HepG2 (cell line): ENCODE measurements at regions not wholly inside any gene's neighbourhood (a gene's known extent, or its start where the extent isn't known, plus 50 kb on each side); places are given as distances from the start of the nearest gene placed in this dataset.

Experiments
- ATAC-seq: fragments of 200-7000 bp; cut with Tn5 transposase; 3 replicates; pipeline ENCODE4 v1.9.1; 2020; ENCODE audit warnings: mild to moderate bottlenecking, moderate library complexity
- BruUV-seq: library from RNA; stranded (reverse); fragments of 400-500 nt; replicated peaks from 2 replicates; lab custom pipeline; 2021; lab: Mats Ljungman, UMichigan
- CTCF ChIA-PET: fragments of 300-600 bp; formaldehyde crosslinking; extraction: SDS; loops from one replicate; lab custom pipeline; 2021; ENCODE audit warnings: low total read pairs, inconsistent platforms, low intra/inter-chr PET ratio; lab: Yijun Ruan, JAX
- POLR2A ChIA-PET: fragments of 350-600 bp; sonication (Branson Sonifier 250); formaldehyde crosslinking; loops from one replicate; lab custom pipeline; 2020; ENCODE audit warnings: antibody characterized with exemption, inconsistent platforms; lab: Yijun Ruan, JAX
- DNase-seq: peaks from one replicate; pipeline ENCODE4 v3.0.0-alpha.2; 2015; ENCODE audit warnings: low spot score
- FAIRE-seq: peaks from 3 replicates; lab custom pipeline; 2011; peaks lifted over from hg19 to GRCh38; lab: Jason Lieb, UNC
- H2AFZ ChIP-seq: one replicate; pipeline ENCODE4 v1.6.1; 2011; ENCODE audit warnings: low read length, inconsistent platforms
- H3K27ac ChIP-seq: fragments of 300-600 bp; 3 replicates; pipeline ENCODE4 v1.8.0; 2011; ENCODE audit warnings: mixed run types, mild to moderate bottlenecking, mixed read lengths, low read length, inconsistent platforms; ENCODE audit not compliant: insufficient read depth; ENCODE audit errors: extremely low read length
- H3K27me3 ChIP-seq, 2 experiments: fragments of 200-600 bp in 1 of 2; 2 replicates in 1 of 2; 3 replicates in 1 of 2; pipeline versions ENCODE4 v1.6.0 to v1.8.0; 2011; ENCODE audit warnings: low read length in 2 of 2, mild to moderate bottlenecking in 2 of 2, moderate library complexity in 2 of 2, inconsistent platforms in 1 of 2; ENCODE audit not compliant: insufficient read depth in 2 of 2, control insufficient read depth in 1 of 2
- H3K36me3 ChIP-seq, 2 experiments: fragments of 200-600 bp in 1 of 2; replicated peaks in 1 of 2; 2 replicates in 1 of 2; 3 replicates in 1 of 2; pipeline versions ENCODE4 v1.5.1 to v1.8.0; 2011; ENCODE audit warnings: low read length in 2 of 2, inconsistent platforms in 1 of 2; ENCODE audit not compliant: insufficient read depth in 2 of 2, control insufficient read depth in 1 of 2
- H3K4me1 ChIP-seq: 2 replicates; pipeline ENCODE4 v1.5.1; 2012; ENCODE audit warnings: low read length, inconsistent platforms; ENCODE audit not compliant: insufficient read depth
- H3K4me2 ChIP-seq: 2 replicates; pipeline ENCODE4 v1.6.0; 2011; ENCODE audit warnings: low read depth, low read length, inconsistent platforms
- H3K4me3 ChIP-seq, 3 experiments: fragments of 200-600 bp in 1 of 3; sonication (generic), shearing (Covaris generic) in 1 of 3; replicated peaks in 1 of 3; 2 replicates each; pipeline ENCODE4 v1.5.1; 2011 to 2016; ENCODE audit warnings: low read length in 3 of 3, inconsistent platforms in 2 of 3, low read depth in 2 of 3, mild to moderate bottlenecking in 2 of 3, control low read depth in 1 of 3, mixed read lengths in 1 of 3; ENCODE audit not compliant: insufficient read depth in 1 of 3
- H3K79me2 ChIP-seq: one replicate; pipeline ENCODE4 v1.6.1; 2011; ENCODE audit warnings: low read length, inconsistent platforms; ENCODE audit not compliant: insufficient read depth
- H3K9ac ChIP-seq: 2 replicates; pipeline ENCODE4 v1.6.0; 2011; ENCODE audit warnings: mild to moderate bottlenecking, low read depth, low read length, inconsistent platforms; ENCODE audit not compliant: insufficient read depth
- H3K9me3 ChIP-seq: 2 replicates; pipeline ENCODE4 v1.5.1; 2012; ENCODE audit warnings: mild to moderate bottlenecking, low read length
- H4K20me1 ChIP-seq: 2 replicates; pipeline ENCODE4 v1.6.0; 2011; ENCODE audit warnings: inconsistent platforms, mild to moderate bottlenecking, low read length, moderate library complexity; ENCODE audit not compliant: insufficient read depth
- CENPX ChIP-seq: sonication (generic); formaldehyde crosslinking; IDR thresholded peaks from 2 replicates; pipeline ENCODE4 v1.9.0; 2021; ENCODE audit warnings: mild to moderate bottlenecking, missing genetic modification reagents, moderate library complexity
- SKI ChIP-seq: fragments of 450-650 bp; IDR thresholded peaks from one replicate; pipeline ENCODE4 v1.6.1; 2018; ENCODE audit warnings: mild to moderate bottlenecking; ENCODE audit not compliant: partially characterized antibody
- ZFP36L1 ChIP-seq: sonication (generic); formaldehyde crosslinking; IDR thresholded peaks from 2 replicates; pipeline ENCODE4 v1.8.0; 2022; ENCODE audit warnings: mild to moderate bottlenecking, missing genetic modification reagents, moderate library complexity
- ZNF33B ChIP-seq: sonication (generic); formaldehyde crosslinking; IDR thresholded peaks from 2 replicates; pipeline ENCODE4 v1.5.1; 2020; ENCODE audit warnings: mild to moderate bottlenecking, missing genetic modification reagents
- WGBS: methylation state at CpG from one replicate; pipeline ENCODE4 v1.1.6; 2017; ENCODE audit warnings: low lambda C conversion rate; 5-methylcytosine and 5-hydroxymethylcytosine counted together
- in situ Hi-C: cut with HindIII; loops from 2 replicates; pipeline ENCODE4 v1.10.0; 2017; ENCODE audit warnings: low pct_unique_long_range_greater_than_20kb; ENCODE audit not compliant: extremely low pct_ligation_motif_present
- intact Hi-C: fragments of 100-400 bp; cut with micrococcal nuclease; formaldehyde crosslinking; loops from one replicate; pipeline ENCODE4 v1.10.0; 2022; ENCODE audit not compliant: unreplicated experiment
- TF ChIP-seq, protein P1 (sequence below): IDR thresholded peaks from 2 replicates; pipeline ENCODE4 v1.6.1; 2012; ENCODE audit warnings: low read depth, low read length, improper control_type of control experiment
- TF ChIP-seq, protein P2 (sequence below): sonication (generic); formaldehyde crosslinking; IDR thresholded peaks from 2 replicates; pipeline ENCODE4 v1.4.0; 2020; ENCODE audit warnings: missing genetic modification reagents, mild to moderate bottlenecking, borderline replicate concordance

DNA sequence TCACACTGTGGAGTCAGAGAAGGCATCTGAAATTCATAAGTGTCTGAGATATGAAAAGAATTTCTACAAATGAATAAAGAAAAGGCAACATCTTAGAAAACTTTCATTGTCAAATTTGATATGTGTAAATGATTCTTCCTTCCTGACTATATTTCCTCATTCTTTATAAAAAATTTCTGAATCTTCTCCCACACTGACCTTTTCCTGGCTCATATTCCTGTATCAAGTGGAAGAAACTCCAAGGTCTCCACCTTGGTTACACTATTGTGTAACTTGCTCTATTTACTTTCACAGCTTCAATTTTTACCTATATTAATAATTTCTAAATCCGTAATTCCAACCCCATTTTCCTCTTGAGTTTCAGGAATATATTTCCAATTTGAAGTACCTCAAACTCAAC, 93.5 kb upstream of the FBXL7 start:
- Histone ChIP-seq H3K79me2 (no peaks in the 10 kb centered on the region), H3K4me2 (no peak overlapping the region), H3K9me3 (peaks cover 17% of the 10 kb centered on the region), H3K27ac (no peak overlapping the region), H3K4me1 (no peaks in the 10 kb centered on the region), H3K4me3 (no peak overlapping the region), H3K27me3 (no peaks in the 10 kb centered on the region), H4K20me1 (no peaks in the 10 kb centered on the region), H3K9ac (no peak overlapping the region), H2AFZ (no peak overlapping the region), H3K36me3 (no peaks in the 10 kb centered on the region)
- TF ChIP-seq ZNF33B (no peak), ZFP36L1 (CRISPR knock-in tag) (no peak), CENPX (CRISPR knock-in tag) (no peak), SKI (no peak)
- TF ChIP-seq, protein P1, sequence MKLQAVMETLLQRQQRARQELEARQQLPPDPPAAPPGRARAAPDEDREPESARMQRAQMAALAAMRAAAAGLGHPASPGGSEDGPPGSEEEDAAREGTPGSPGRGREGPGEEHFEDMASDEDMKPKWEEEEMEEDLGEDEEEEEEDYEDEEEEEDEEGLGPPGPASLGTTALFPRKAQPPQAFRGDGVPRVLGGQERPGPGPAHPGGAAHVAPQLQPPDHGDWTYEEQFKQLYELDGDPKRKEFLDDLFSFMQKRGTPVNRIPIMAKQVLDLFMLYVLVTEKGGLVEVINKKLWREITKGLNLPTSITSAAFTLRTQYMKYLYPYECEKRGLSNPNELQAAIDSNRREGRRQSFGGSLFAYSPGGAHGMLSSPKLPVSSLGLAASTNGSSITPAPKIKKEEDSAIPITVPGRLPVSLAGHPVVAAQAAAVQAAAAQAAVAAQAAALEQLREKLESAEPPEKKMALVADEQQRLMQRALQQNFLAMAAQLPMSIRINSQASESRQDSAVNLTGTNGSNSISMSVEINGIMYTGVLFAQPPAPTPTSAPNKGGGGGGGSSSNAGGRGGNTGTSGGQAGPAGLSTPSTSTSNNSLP: no peak
- TF ChIP-seq, protein P2, sequence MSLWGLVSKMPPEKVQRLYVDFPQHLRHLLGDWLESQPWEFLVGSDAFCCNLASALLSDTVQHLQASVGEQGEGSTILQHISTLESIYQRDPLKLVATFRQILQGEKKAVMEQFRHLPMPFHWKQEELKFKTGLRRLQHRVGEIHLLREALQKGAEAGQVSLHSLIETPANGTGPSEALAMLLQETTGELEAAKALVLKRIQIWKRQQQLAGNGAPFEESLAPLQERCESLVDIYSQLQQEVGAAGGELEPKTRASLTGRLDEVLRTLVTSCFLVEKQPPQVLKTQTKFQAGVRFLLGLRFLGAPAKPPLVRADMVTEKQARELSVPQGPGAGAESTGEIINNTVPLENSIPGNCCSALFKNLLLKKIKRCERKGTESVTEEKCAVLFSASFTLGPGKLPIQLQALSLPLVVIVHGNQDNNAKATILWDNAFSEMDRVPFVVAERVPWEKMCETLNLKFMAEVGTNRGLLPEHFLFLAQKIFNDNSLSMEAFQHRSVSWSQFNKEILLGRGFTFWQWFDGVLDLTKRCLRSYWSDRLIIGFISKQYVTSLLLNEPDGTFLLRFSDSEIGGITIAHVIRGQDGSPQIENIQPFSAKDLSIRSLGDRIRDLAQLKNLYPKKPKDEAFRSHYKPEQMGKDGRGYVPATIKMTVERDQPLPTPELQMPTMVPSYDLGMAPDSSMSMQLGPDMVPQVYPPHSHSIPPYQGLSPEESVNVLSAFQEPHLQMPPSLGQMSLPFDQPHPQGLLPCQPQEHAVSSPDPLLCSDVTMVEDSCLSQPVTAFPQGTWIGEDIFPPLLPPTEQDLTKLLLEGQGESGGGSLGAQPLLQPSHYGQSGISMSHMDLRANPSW (CRISPR knock-in tag): no peak
- ChIA-PET CTCF (no interaction called here), POLR2A (no interaction called here)
- ATAC-seq: no peak
- FAIRE-seq: no peak
- in situ Hi-C loops (no loop called here), intact Hi-C loops (no loop called here)
- 0% methylated on average over 1 of the region's 1 CpG for WGBS
- BruUV-seq: no TSS peak
- DNase-seq: no peak
